HG03135 (cell line): ENCODE measurements at regions not wholly inside any gene's neighbourhood (a gene's known extent, or its start where the extent isn't known, plus 50 kb on each side); places are given as distances from the start of the nearest gene placed in this dataset.

Experiments
- ATAC-seq: cut with Tn5 transposase; IDR thresholded peaks from one replicate; pipeline ENCODE4 v1.9.1; 2021; ENCODE audit warnings: mild to moderate bottlenecking, moderate library complexity; ENCODE audit not compliant: unreplicated experiment

- ATAC-seq = no peak
Observed at GRCh38 chr18:64210401-64210949, 61.6 kb upstream of the LINC00305 start.

- ATAC-seq = no peak
Observed at GRCh38 chr18:64208516-64208915, 59.6 kb upstream of the LINC00305 start.

GRCh38 chr18:64207820-64208219 lies 58.9 kb upstream of the LINC00305 start:
- no peak for ATAC-seq

DNA sequence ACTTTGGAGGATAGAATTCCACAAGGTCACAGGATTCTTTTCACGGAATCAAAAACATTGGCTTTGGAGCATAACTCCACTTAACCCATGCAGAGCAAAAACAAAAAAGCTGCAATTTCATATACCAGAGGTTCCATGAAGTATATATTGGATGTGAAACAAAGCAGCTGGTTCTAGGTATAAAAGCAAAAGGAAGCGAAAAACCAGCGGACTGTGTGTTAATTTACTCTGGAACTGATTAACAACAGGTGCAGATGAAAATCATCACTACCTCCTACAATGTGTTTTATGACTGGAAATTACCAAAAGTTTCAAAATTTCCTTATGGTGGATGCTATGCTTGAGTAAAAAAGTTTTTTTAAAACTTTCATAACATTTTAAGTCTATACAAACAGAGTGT lies 54.4 kb upstream of the LINC00305 start:
- ATAC-seq = no peak

DNA sequence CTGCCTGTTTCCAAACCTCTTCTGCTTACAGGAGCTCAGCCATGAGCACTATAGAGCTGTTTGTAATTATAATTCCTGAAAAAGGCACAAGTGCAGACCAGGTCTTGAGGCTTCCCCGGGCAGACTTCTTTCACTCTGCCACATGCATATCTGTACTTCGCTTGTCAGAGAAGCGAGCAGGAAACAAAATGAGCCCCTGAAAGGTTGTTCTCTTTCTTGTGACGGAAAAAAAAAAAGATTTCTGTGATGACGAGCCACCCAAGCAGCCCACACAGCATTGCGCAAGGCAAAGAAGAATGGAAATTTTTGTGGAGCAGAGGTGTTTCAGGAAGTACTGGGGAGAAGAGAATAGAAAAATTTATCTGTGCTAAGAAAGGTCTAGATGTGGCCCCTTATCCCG lies 54.0 kb upstream of the LINC00305 start:
- ATAC-seq = no peak

DNA sequence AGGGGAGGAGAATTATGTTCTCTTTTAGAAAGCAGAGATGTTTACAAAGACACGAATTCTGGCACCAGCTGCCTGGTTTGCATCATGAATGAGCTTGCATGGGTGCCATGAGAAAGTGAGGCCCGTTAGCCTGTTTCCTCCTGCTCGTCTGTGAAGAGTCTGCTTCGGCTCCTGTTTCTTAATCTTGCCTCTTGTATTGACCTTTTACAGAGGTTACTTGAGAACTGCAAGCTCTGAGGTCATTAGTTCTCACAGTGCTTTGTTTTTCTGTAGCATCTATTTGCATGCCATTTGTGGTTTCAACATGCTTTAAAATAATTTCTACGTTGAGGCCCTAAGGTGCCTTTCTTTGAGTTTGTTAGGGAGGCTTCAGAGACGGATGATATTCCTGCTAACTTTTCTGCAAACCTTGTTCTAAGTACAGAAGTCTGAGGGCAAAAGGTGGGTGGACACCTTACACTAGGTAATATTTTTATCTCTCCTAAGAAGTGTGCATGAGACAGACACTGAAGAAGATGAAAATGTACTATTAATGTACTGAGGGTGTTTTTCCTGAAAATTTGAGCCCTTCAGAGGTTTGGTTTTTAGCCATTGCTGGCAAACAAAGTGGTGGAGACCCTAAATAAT lies 53.4 kb upstream of the LINC00305 start:
- ATAC-seq = no peak

DNA sequence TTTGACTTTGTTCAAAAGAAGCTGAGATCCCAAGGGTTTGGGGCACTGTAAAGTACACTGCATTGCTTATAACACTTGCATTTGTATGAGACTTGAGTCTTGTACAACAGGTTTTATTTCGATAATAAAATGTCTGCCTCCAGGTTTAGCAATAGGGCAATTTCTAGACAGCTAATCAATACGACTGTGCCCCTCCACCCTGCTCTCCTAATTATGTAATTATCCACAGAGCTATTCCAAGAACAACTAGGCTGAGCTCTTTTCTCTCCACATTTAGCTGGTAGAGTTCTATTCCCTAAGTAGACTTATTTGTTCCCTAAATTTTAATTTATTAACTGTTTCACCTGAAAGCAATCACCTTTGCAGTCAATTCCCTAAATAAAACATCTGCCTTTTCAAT lies 52.9 kb upstream of the LINC00305 start:
- ATAC-seq = no peak

DNA sequence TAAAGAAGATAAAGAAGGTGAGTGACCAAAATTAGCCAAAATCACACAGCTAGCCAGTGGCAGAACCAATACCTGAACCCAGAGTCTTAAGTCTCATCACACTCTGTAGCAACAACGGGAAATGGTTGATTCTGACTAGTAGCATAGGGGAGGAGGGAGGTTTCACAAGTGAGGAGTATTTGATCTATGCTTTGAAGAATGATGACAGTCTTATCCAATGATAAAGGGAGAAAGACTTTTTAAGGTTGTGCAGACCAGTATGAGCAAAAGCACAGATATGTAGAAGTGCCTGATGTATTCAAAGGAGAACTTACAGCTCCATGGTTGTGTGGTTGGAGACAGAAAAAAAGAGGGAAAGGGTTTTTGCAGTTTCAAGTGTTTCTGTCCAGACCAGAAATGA lies 50.7 kb upstream of the LINC00305 start:
- no peak for ATAC-seq
